BJ (cell line): ENCODE measurements at regions not wholly inside any gene's neighbourhood (a gene's known extent, or its start where the extent isn't known, plus 50 kb on each side); places are given as distances from the start of the nearest gene placed in this dataset.

Experiments used
- CTCF ChIA-PET: fragments of 350-600 bp; formaldehyde crosslinking; extraction: SDS; loops from one replicate; lab custom pipeline; 2021; ENCODE audit warnings: antibody characterized with exemption, inconsistent platforms; lab: Yijun Ruan, JAX
- POLR2A ChIA-PET: fragments of 300-600 bp; sonication (Branson Sonifier 250); formaldehyde crosslinking; extraction: SDS; loops from one replicate; lab custom pipeline; 2021; ENCODE audit warnings: antibody characterized with exemption; lab: Charles Lee
- DNase-seq: peaks from one replicate; pipeline ENCODE4 v3.0.0-alpha.2; 2011; ENCODE audit warnings: low read depth
- H3K27me3 ChIP-seq: 2 replicates; pipeline ENCODE4 v1.6.0; 2011; ENCODE audit warnings: low read length; ENCODE audit not compliant: control insufficient read depth, insufficient read depth
- H3K36me3 ChIP-seq: 2 replicates; pipeline ENCODE4 v1.5.1; 2011; ENCODE audit warnings: low read length; ENCODE audit not compliant: control insufficient read depth, insufficient read depth
- H3K4me3 ChIP-seq: 2 replicates; pipeline ENCODE4 v1.5.1; 2011; ENCODE audit warnings: low read depth, mild to moderate bottlenecking, control low read depth, low read length
- CTCF ChIP-seq: IDR thresholded peaks from 2 replicates; pipeline ENCODE4 v1.5.1; 2011; ENCODE audit warnings: low read depth, mild to moderate bottlenecking, control low read depth, inconsistent platforms, low read length, moderate library complexity; ENCODE audit not compliant: insufficient read depth

DNA sequence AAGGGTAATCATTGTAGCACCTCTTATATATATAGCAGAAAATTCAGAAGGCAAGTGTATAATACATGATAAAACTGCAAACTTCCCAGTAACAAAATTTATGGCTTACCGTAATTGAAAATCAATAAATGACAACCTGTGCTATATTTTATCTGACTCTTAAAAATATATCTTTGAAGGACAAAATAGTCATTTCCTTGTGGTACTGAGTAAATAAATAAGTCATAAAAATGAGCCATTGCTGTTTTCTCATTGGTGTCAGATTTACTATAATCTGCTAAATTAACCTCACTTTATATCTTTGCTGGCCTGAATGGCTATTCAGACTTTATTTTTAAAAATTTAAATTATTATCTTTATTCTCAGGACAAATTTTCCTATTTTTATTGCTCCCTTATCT lies 1319.1 kb upstream of the SPRY2 start:
- no peak for TF ChIP-seq CTCF
- H3K27me3 ChIP-seq: no peaks in the 10 kb centered on the region
- POLR2A ChIA-PET: no interaction called here
- H3K4me3 ChIP-seq: no peak overlapping the region
- H3K36me3 ChIP-seq: no peaks in the 10 kb centered on the region
- DNase-seq: no peak
- CTCF ChIA-PET: no interaction called here

- Histone ChIP-seq H3K36me3 (no peaks in the 10 kb centered on the region), H3K27me3 (no peaks in the 10 kb centered on the region), H3K4me3 (no peak overlapping the region)
- ChIA-PET CTCF (no interaction called here), POLR2A (no interaction called here)
- DNase-seq: no peak
- no peak for TF ChIP-seq CTCF
Measured at GRCh38 chr13:81658598-81659370, 1317.9 kb upstream of the SPRY2 start.

GRCh38 chr13:81639984-81640582 lies 1299.2 kb upstream of the SPRY2 start:
- ChIA-PET CTCF (interaction anchor here (0.7 kb wide), 1 partner anchor 17 kb away, joined by 3 read pairs; no protein-coding TSS in a partner anchor), POLR2A (no interaction called here)
- DNase-seq: no peak

DNA sequence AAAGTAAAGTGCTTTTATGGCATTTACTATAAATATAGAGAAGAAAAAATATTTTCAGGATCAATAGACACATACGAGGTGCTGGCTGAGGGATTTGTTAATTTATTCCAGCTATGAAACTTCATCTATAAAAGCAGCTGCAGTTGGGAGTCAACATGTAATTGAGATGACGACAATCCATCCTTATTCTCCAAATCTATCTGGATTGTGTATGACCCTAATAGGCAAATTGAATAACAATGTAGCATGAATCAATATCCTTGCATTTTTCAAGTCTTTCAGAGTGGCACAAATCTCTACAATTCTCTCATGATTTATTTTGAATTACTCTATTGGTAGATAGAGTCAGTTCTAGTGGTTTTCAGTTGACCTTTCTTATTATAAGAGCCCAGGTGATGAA lies 1296.5 kb upstream of the SPRY2 start:
- Histone ChIP-seq H3K27me3 (no peaks in the 10 kb centered on the region), H3K4me3 (no peak overlapping the region), H3K36me3 (no peaks in the 10 kb centered on the region)
- no peak for DNase-seq
- POLR2A ChIA-PET: no interaction called here
- TF ChIP-seq CTCF: no peak
- CTCF ChIA-PET: no interaction called here

More at GRCh38 chr13:81639984-81640582, 1299.2 kb upstream of the SPRY2 start:
- Histone ChIP-seq H3K27me3 (no peaks in the 10 kb centered on the region), H3K36me3 (no peaks in the 10 kb centered on the region), H3K4me3 (no peak overlapping the region)
- no peak for TF ChIP-seq CTCF

GRCh38 chr13:81636120-81636519 lies 1295.2 kb upstream of the SPRY2 start:
- ChIA-PET CTCF (no interaction called here), POLR2A (no interaction called here)
- no peaks in the 10 kb centered on the region for H3K27me3 ChIP-seq
- TF ChIP-seq CTCF: no peak
- H3K36me3 ChIP-seq: no peaks in the 10 kb centered on the region
- no peak for DNase-seq
- no peak overlapping the region for H3K4me3 ChIP-seq
